Left lobe of liver (tissue), 2 donors: ENCODE measurements at regions not wholly inside any gene's neighbourhood (a gene's known extent, or its start where the extent isn't known, plus 50 kb on each side); places are given as distances from the start of the nearest gene placed in this dataset.

Experiments
- ATAC-seq: fragments of 200-7000 bp; cut with Tn5 transposase; one replicate; pipeline ENCODE4 v1.9.1; 2020; ENCODE audit warnings: mild to moderate bottlenecking, moderate library complexity
- DNase-seq: peaks from one replicate; pipeline ENCODE4 v3.0.0-alpha.2; 2020; ENCODE audit warnings: low spot score
- donor health status: DM: no; HTN: no; CAD: no; lungs with moderate emphysema.
- donor health status: DM: no; HTN: yes; CAD: no.

DNA sequence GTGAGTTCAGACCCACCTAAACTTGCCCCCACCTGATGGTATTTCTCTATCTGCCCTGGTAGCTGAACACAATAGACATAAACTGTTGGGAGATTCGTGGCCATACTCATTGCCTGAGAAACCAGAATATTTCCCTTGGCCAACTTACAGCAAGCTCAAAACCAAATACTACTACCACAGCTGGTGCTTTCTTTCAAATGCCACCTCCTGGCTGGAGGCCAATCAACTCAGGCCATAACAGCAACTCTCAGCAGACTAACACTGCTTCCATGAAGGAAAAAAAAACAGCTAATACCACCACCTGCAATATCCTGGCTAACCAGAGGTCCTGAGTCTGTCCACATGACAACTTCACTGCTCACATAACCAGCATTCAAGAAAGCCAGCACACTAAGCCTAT lies 373.1 kb downstream of the CMPK2 start:
- DNase-seq (no peak), ATAC-seq (no peak)

DNA sequence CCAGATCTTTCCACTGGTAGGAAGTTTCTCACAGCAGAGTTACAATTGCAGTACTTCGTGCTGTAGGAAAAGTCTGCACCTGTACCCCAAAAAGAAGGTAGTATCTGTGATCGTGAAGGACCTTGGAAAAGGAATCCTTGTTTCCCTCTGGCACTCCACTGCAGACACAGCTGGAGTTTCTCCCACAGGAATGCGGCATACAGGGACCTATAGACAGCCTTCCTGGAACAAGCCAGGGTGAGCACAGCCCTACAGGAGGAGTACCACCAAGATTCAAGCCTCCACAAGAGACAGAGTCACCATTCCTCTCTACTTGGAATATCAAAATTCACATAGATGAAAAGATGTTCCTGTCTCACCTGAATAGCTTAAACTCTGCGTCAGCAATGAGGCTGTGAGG lies 372.4 kb downstream of the CMPK2 start:
- DNase-seq = no peak
- ATAC-seq = no peak

- ATAC-seq (no peak), DNase-seq (no peak)
Observed at GRCh38 chr2:6493669-6494068, 372.0 kb downstream of the CMPK2 start.

GRCh38 chr2:6495466-6495865 lies 370.2 kb downstream of the CMPK2 start:
- DNase-seq = no peak
- no peak for ATAC-seq

DNA sequence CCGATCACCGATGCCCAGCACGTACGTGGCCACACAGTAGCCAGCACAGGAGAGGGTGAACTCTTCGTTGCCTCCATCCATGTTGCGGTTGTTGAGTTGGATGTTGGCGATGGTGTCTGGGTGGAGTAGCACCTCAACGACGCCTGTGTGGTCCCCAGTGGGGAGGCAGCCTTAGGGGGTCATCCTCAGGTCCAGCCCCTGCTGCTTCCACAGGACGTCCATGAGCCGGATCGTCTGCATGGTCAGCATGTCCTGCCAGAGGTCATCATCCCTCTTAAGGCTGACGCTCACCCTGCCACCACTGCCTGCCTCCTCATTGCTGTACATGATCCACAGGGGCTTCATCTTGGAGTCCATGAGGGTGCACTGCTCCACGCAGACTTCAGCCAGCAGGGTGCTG lies 369.3 kb downstream of the CMPK2 start:
- DNase-seq (no peak), ATAC-seq (no peak)

DNA sequence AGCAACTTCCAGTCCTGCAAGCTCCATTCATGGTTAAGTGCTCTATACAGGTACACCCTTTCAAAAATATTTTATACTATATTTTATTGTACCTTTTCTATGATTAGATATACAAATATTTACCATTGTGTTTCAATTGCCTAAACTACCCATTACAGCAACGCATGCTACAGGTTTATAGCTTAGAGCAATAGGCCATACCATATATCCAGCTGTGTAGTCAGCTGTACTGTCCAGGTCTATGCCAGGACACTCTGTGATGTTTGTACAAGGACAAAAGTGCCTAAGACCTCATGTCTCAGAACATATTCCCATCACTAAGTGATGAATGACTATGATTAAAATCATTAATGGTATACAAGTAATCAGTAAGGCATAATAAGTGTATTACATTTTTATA lies 368.7 kb downstream of the CMPK2 start:
- DNase-seq (no peak), ATAC-seq (no peak)

DNA sequence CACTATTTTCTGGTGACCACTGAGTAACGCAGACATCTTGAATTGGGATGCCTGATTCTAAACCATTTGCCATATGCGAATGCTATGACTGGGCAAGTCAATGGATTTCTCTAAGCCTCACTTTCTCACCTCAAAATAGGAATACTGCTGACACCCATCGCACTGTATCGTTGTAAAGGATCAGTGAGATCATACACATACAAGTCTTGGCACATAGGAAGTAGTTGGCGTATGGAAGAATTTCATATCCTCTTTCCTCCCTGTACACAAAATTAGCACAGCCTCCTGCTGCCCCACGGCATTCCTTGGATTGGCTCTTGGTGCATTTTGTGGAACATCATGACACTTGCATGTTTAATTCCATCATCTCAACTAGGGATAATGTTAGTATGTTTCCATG lies 366.9 kb downstream of the CMPK2 start:
- ATAC-seq (no peak), DNase-seq (no peak)

GRCh38 chr2:6499691-6500090 lies 366.0 kb downstream of the CMPK2 start:
- no peak for DNase-seq
- ATAC-seq = no peak

GRCh38 chr2:6506361-6506794 lies 359.3 kb downstream of the CMPK2 start:
- ATAC-seq (no peak), DNase-seq (no peak)

GRCh38 chr2:6506859-6507258 lies 358.8 kb downstream of the CMPK2 start:
- no peak for DNase-seq

GRCh38 chr2:6510532-6510931 lies 355.2 kb downstream of the CMPK2 start:
- DNase-seq (no peak), ATAC-seq (no peak)

More at GRCh38 chr2:6506859-6507258, 358.8 kb downstream of the CMPK2 start:
- no peak for ATAC-seq

- ATAC-seq (no peak), DNase-seq (no peak)
Observed at GRCh38 chr2:6512589-6512988, 353.1 kb downstream of the CMPK2 start.

DNA sequence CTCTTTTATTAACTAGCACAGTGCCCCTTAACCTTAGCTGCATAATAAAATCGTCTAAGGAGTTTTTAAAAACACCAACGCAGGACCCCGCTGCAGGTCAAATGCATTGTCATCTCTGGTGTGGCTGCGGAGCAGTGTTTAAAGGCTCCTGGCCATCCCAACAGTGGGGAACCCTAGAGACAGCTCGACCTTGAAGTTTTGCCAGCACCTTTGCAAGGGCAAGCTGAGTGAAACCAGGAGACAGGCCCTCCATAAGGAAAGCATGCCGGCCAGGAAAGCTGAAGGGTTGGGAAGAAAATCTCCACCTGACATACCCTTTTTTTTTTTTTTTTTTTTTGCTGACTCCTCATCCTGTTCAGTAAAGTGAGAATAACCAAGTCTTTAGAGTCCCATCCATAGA lies 349.0 kb downstream of the CMPK2 start:
- no peak for DNase-seq
- no peak for ATAC-seq

DNA sequence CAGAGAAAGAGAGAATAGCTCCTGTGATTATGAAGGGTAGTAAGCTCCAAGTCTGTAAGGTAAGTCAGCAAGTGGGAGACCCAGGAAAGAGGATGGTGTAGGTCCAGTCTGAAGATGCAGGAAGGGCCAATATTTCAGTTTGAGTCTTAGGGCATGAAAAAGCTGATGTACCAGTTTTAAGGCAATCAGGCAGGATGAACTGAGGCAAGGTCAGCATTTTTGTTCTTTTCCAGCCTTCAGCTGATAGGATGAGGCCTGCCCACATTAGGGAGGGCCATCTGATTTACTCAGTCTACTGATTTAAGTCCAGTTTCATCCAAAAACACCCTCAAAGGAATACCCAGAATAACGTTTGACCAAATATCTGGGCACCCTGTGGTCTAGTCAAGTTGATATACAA lies 347.3 kb downstream of the CMPK2 start:
- DNase-seq = no peak
- no peak for ATAC-seq

GRCh38 chr2:6523476-6523875 lies 342.2 kb downstream of the CMPK2 start:
- no peak for DNase-seq
- ATAC-seq = no peak

- no peak for ATAC-seq
- no peak for DNase-seq
Observed at GRCh38 chr2:6524691-6525474, 340.8 kb downstream of the CMPK2 start.

DNA sequence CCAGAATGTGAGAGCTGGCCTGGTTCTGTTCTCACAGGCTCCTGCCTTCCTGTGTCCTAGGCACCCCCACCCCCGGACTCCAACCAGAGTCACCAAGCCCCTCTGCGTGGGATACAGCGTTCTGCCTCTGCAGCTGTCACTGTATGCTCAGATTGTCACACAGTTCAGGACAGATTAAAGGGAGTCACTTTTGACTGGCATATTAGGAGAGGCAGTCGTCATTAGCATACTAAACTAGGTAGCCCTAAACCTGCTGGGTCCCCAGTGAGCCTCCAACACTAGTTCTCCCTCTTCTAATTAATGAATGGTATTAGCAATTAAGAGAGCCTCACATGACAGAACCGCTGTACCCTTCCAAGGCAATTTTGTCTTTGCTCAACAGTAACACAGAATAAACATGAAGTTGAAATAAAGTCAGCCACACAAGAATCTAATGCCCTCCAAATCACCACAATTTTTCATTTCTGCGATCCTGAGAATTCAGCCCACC lies 340.2 kb downstream of the CMPK2 start:
- ATAC-seq = no peak
- no peak for DNase-seq

DNA sequence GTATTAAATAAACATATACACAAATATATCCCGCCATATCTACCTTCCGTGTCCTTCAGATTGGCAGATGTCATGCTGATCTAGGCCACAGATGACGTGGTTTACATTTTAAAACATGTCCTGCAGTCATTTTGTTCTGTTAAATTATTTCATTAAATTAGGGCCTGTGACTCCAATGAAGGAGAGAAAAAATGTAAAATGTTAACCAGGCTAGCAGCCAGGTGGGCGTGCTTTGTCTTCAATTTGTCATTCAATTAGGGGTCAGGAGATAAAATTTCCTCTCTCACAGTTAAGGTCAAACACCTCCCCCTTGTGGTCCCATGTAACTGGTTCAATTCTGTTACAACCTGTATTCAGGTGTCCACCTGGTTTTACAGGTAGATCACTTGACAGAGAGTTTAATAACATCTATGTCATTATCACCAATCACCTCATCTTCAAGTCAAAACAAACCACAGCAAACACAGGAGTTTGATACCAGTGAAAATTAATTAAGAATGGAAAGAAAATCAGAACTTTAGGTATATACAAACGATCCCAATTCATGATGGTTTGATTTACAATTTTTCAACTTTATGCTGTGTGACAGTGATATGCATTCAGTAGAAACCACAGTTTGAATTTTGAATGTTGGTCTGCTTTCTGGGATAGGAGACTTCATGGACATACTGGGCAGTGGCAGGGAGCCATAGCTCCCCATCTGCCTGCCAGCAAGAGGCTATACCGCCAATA lies 339.4 kb downstream of the CMPK2 start:
- no peak for ATAC-seq
- no peak for DNase-seq

GRCh38 chr2:6531304-6531703 lies 334.4 kb downstream of the CMPK2 start:
- DNase-seq = no peak
- no peak for ATAC-seq

DNA sequence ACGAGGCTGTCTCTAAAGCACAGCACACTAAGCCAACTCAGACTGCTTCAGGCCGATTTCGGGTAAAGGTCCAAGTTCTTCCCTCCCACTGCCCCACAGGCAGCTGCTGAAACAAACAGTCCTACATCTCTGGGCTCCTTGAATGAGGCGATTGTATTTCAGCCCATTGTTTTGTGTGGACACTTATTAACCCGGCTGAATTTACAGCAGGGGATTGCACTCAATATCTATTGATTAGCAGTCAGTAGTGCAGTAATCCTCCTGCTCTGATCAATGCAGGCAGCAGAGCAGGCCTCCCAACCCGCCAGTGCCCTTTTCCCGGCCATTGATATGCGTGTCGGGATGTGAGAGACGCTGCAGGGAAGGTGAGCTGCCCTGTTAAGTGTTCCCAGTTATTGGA lies 330.1 kb downstream of the CMPK2 start:
- no peak for ATAC-seq
- DNase-seq = no peak

GRCh38 chr2:6538607-6539006 lies 327.1 kb downstream of the CMPK2 start:
- ATAC-seq = no peak
- DNase-seq = no peak

GRCh38 chr2:6545336-6545735 lies 320.4 kb downstream of the CMPK2 start:
- DNase-seq = no peak
- no peak for ATAC-seq
